Neural progenitor cell (in vitro differentiated cells): ENCODE measurements at regions not wholly inside any gene's neighbourhood (a gene's known extent, or its start where the extent isn't known, plus 50 kb on each side); places are given as distances from the start of the nearest gene placed in this dataset.
A peak's percentile ranks its signal among the peaks of the same experiment; 100 is the strongest.

Source experiments
- DNase-seq: peaks from one replicate; pipeline ENCODE4 v3.0.0-alpha.2; 2016; ENCODE audit warnings: low spot score
- H2AFZ ChIP-seq: fragments of 200-600 bp; sonication (generic); replicated peaks from 2 replicates; pipeline ENCODE4 v1.6.1; 2016; ENCODE audit warnings: antibody characterized with exemption
- H3F3A ChIP-seq: fragments of 200-600 bp; sonication (generic); 2 replicates; pipeline ENCODE4 v1.6.1; 2016; ENCODE audit warnings: antibody characterized with exemption, low read depth
- H3K27ac ChIP-seq: fragments of 200-600 bp; sonication (generic); 2 replicates; pipeline ENCODE4 v1.5.1; 2016; ENCODE audit warnings: mild to moderate bottlenecking
- H3K27me3 ChIP-seq: fragments of 200-600 bp; sonication (generic); 2 replicates; pipeline ENCODE4 v1.6.1; 2016; ENCODE audit warnings: mild to moderate bottlenecking, moderate library complexity
- H3K36me3 ChIP-seq: fragments of 200-600 bp; sonication (generic); 2 replicates; pipeline ENCODE4 v1.5.1; 2016
- H3K4me1 ChIP-seq: fragments of 200-600 bp; sonication (generic); 2 replicates; pipeline ENCODE4 v1.6.1; 2016; ENCODE audit warnings: mixed run types
- H3K4me2 ChIP-seq: fragments of 200-600 bp; sonication (generic); 2 replicates; pipeline ENCODE4 v1.6.1; 2016
- H3K4me3 ChIP-seq: fragments of 200-600 bp; sonication (generic); 2 replicates; pipeline ENCODE4 v1.5.1; 2016
- H3K79me2 ChIP-seq: fragments of 200-600 bp; sonication (generic); 2 replicates; pipeline ENCODE4 v1.6.1; 2016; ENCODE audit warnings: low read depth
- H3K9ac ChIP-seq: fragments of 200-600 bp; sonication (generic); 2 replicates; pipeline ENCODE4 v1.6.1; 2016
- H3K9me3 ChIP-seq: fragments of 200-600 bp; sonication (generic); 2 replicates; pipeline ENCODE4 v1.5.1; 2016; ENCODE audit warnings: low read depth
- H4K20me1 ChIP-seq: fragments of 200-600 bp; sonication (generic); 2 replicates; pipeline ENCODE4 v1.6.1; 2016; ENCODE audit warnings: low read depth
- H3K27ac Mint-ChIP-seq: 3 replicates; pipeline ENCODE4 v1.8.0; 2021; ENCODE audit warnings: mixed read lengths
- H3K27me3 Mint-ChIP-seq: 2 replicates; pipeline ENCODE4 v1.8.0; 2022; ENCODE audit warnings: low read depth, mild to moderate bottlenecking, inconsistent platforms, moderate library complexity, mixed read lengths; ENCODE audit not compliant: insufficient read depth
- H3K36me3 Mint-ChIP-seq: 3 replicates; pipeline ENCODE4 v1.8.0; 2021; ENCODE audit warnings: mixed read lengths
- H3K4me1 Mint-ChIP-seq: 3 replicates; pipeline ENCODE4 v1.8.0; 2021; ENCODE audit warnings: mixed read lengths
- H3K4me3 Mint-ChIP-seq: 3 replicates; pipeline ENCODE4 v1.8.0; 2021; ENCODE audit warnings: mild to moderate bottlenecking, moderate library complexity, mixed read lengths
- H3K9me3 Mint-ChIP-seq: 3 replicates; pipeline ENCODE4 v1.8.0; 2020; ENCODE audit warnings: mixed read lengths
- EZH2 ChIP-seq: fragments of 200-600 bp; sonication (generic); IDR thresholded peaks from 2 replicates; pipeline ENCODE4 v1.6.1; 2017; ENCODE audit warnings: antibody characterized with exemption, mild to moderate bottlenecking, moderate library complexity
- EZH2phosphoT487 ChIP-seq: fragments of 200-600 bp; sonication (generic); IDR thresholded peaks from 2 replicates; pipeline ENCODE4 v1.6.1; 2017; ENCODE audit warnings: antibody characterized with exemption
- TF ChIP-seq, protein P1 (sequence below): fragments of 200-600 bp; sonication (generic); IDR thresholded peaks from 2 replicates; pipeline ENCODE4 v1.5.1; 2017; ENCODE audit warnings: antibody characterized with exemption, mild to moderate bottlenecking

DNA sequence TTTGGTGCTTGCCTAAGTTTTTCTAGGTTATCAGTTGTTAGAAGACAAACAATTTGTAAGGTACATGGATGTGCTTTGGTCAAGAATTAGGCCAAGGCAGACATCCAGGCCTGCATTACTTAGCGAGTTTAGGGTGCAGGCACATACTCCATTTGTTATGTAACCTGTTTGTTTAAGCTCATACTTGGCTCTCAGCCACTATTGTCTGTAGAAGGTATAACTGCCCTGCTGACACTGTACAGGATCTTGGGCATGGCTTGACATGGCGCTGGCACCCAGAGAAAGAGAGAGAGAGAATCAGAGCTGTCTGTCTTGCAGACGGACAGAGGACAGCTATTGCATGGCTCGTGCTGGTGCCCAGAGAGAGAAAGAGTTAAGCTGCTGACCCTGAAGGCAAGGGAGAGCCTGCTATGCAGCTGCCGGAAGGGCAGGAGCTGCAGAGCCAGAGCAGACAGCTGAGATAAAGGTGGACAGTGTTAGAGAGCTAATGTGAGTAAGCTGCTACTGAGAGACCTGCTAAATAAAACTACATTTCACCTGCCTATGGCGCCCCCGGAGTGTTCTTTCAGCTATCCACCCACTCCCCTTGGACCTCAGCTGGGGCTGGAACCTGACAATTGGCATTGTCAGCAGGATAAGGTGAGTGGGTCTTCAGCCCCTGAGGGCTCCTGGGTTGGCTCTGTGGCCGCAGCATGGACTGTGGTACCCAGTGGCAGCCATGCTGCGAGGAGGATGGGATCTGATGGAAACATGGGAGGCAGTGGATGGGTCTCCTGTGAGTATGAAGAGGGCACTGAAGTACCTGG lies 120.9 kb upstream of the TMEM106B start:
- H3K4me3 Mint-ChIP-seq = no peak overlapping the region
- no peak overlapping the region for H3K27ac ChIP-seq
- H4K20me1 ChIP-seq = no peaks in the 10 kb centered on the region
- H3K4me1 ChIP-seq = peaks cover 14% of the 10 kb centered on the region
- no peaks in the 10 kb centered on the region for H3K9me3 Mint-ChIP-seq
- H3K9me3 ChIP-seq = no peaks in the 10 kb centered on the region
- peaks cover 7% of the 10 kb centered on the region for H3K4me1 Mint-ChIP-seq
- H3K27me3 ChIP-seq = no peaks in the 10 kb centered on the region
- no peaks in the 10 kb centered on the region for H3K36me3 Mint-ChIP-seq
- H2AFZ ChIP-seq = no peak overlapping the region
- peak overlapping the region; percentile 68 for H3K27ac Mint-ChIP-seq
- H3F3A ChIP-seq = peaks cover 14% of the 10 kb centered on the region
- no peaks in the 10 kb centered on the region for H3K27me3 Mint-ChIP-seq
- no peak for TF ChIP-seq EZH2
- H3K4me2 ChIP-seq = no peak overlapping the region
- DNase-seq = no peak
- H3K4me3 ChIP-seq = no peak overlapping the region
- H3K9ac ChIP-seq = no peak overlapping the region
- no peaks in the 10 kb centered on the region for H3K79me2 ChIP-seq
- H3K36me3 ChIP-seq = no peaks in the 10 kb centered on the region

DNA sequence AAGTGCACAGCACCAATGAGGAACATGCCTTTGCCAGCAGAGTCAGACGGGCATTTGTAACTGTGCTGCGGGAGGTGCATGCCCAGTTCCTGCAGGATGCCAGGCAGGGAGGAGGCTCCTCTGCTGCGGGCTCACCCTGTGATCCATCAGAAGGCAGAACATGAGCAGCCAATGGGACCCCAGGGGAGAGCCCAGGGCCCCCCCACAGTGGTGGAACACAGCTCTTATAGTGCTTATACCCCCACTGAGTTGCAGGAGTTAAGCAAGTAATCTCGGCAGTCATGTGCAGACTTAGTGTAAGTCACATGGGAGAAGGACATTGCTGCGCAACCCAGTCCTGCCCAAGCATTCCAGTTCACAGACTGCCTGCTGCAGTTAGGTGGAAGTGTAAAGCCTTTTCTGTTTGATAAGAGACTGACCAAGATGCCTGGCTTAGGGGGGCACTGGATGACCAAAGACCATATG lies 120.3 kb upstream of the TMEM106B start:
- TF ChIP-seq EZH2 = no peak
- TF ChIP-seq, protein P1, sequence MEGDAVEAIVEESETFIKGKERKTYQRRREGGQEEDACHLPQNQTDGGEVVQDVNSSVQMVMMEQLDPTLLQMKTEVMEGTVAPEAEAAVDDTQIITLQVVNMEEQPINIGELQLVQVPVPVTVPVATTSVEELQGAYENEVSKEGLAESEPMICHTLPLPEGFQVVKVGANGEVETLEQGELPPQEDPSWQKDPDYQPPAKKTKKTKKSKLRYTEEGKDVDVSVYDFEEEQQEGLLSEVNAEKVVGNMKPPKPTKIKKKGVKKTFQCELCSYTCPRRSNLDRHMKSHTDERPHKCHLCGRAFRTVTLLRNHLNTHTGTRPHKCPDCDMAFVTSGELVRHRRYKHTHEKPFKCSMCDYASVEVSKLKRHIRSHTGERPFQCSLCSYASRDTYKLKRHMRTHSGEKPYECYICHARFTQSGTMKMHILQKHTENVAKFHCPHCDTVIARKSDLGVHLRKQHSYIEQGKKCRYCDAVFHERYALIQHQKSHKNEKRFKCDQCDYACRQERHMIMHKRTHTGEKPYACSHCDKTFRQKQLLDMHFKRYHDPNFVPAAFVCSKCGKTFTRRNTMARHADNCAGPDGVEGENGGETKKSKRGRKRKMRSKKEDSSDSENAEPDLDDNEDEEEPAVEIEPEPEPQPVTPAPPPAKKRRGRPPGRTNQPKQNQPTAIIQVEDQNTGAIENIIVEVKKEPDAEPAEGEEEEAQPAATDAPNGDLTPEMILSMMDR = no peak
- no peak for TF ChIP-seq EZH2phosphoT487
- H3K9ac ChIP-seq = no peak overlapping the region
- Mint-ChIP-seq H3K9me3 (no peaks in the 10 kb centered on the region), H3K27ac (no peak overlapping the region), H3K4me1 (peaks cover 7% of the 10 kb centered on the region), H3K27me3 (no peaks in the 10 kb centered on the region), H3K36me3 (no peaks in the 10 kb centered on the region), H3K4me3 (no peak overlapping the region)
- H3K4me3 ChIP-seq = no peak overlapping the region
- no peaks in the 10 kb centered on the region for H3K27me3 ChIP-seq
- DNase-seq = no peak
- H3K27ac ChIP-seq = no peak overlapping the region
- no peak overlapping the region for H2AFZ ChIP-seq
- H3K4me1 ChIP-seq = peaks cover 15% of the 10 kb centered on the region
- no peaks in the 10 kb centered on the region for H4K20me1 ChIP-seq
- H3F3A ChIP-seq = peaks cover 15% of the 10 kb centered on the region
- no peaks in the 10 kb centered on the region for H3K36me3 ChIP-seq
- no peaks in the 10 kb centered on the region for H3K79me2 ChIP-seq
- H3K9me3 ChIP-seq = no peaks in the 10 kb centered on the region
- H3K4me2 ChIP-seq = no peak overlapping the region

DNA sequence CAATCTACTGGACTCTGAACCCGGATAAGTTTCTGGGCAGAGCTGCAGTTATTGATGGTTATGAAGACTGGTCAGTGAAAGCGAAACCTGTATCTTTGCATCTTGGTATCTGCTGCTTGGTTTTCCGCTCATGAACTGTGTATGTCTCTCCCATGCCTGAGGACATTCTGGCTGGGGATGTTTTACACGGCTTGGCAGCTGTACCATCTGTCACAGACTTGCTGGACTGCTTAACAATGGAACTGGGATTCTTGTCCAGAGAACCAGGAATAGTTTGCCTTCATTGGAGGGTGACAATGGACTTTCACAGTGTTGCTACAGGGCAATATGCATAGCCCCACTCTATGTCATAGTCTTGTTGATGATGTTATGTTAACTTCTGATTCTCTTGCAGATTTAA lies 119.9 kb upstream of the TMEM106B start:
- H3K27ac Mint-ChIP-seq = no peak overlapping the region
- no peak overlapping the region for H3K9ac ChIP-seq
- TF ChIP-seq EZH2 (no peak), EZH2phosphoT487 (no peak)
- TF ChIP-seq, protein P1 = no peak
- H3K9me3 Mint-ChIP-seq = no peaks in the 10 kb centered on the region
- H3K4me3 Mint-ChIP-seq = no peak overlapping the region
- no peak overlapping the region for H3K4me2 ChIP-seq
- H3K9me3 ChIP-seq = no peaks in the 10 kb centered on the region
- no peaks in the 10 kb centered on the region for H4K20me1 ChIP-seq
- DNase-seq = no peak
- H3K4me1 Mint-ChIP-seq = peaks cover 7% of the 10 kb centered on the region
- H3K4me1 ChIP-seq = peaks cover 15% of the 10 kb centered on the region
- H3K79me2 ChIP-seq = no peaks in the 10 kb centered on the region
- no peak overlapping the region for H3K27ac ChIP-seq
- no peaks in the 10 kb centered on the region for H3K27me3 Mint-ChIP-seq
- no peak overlapping the region for H3K4me3 ChIP-seq
- H3K27me3 ChIP-seq = no peaks in the 10 kb centered on the region
- no peaks in the 10 kb centered on the region for H3K36me3 ChIP-seq
- no peak overlapping the region for H2AFZ ChIP-seq
- H3K36me3 Mint-ChIP-seq = no peaks in the 10 kb centered on the region
- H3F3A ChIP-seq = peaks cover 15% of the 10 kb centered on the region

DNA sequence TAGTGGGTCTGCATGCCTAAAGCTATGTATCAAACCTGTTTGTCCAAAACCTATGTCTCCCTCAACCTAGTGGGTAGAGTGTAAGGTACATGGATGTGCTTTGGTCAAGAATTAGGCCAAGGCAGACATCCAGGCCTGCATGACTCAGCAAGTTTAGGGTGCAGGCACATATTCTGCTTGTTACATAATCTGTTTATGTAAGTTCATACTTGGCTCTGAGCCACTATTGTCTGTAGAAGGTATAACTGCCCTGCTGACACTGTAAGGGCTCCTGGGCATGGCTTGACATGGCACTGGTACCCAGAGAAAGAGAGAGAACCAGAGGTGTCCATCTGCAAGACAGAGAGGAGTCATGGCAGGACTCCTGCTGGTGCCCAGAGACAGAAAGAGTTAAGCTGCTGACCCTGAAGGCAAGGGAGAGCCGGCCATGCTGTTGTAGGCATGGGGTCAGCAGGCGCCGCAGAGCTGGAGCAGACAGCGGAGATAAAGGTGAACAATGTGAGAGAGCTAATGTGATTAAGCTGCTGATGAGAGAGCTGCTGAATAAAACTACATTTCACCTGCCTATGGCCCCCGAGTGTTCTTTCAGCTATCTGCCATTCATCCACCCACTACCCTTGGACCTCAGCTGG lies 118.5 kb upstream of the TMEM106B start:
- no peaks in the 10 kb centered on the region for H3K9me3 Mint-ChIP-seq
- H2AFZ ChIP-seq = no peak overlapping the region
- H3K27me3 Mint-ChIP-seq = no peaks in the 10 kb centered on the region
- no peaks in the 10 kb centered on the region for H3K9me3 ChIP-seq
- no peaks in the 10 kb centered on the region for H4K20me1 ChIP-seq
- H3K36me3 ChIP-seq = no peaks in the 10 kb centered on the region
- peaks cover 15% of the 10 kb centered on the region for H3K4me1 ChIP-seq
- no peak overlapping the region for H3K27ac ChIP-seq
- no peak for TF ChIP-seq EZH2
- H3K27me3 ChIP-seq = no peaks in the 10 kb centered on the region
- no peak overlapping the region for H3K4me3 Mint-ChIP-seq
- no peak overlapping the region for H3K4me2 ChIP-seq
- no peak overlapping the region for H3K4me3 ChIP-seq
- peaks cover 7% of the 10 kb centered on the region for H3K4me1 Mint-ChIP-seq
- H3K27ac Mint-ChIP-seq = no peak overlapping the region
- H3K9ac ChIP-seq = no peak overlapping the region
- no peaks in the 10 kb centered on the region for H3K79me2 ChIP-seq
- peaks cover 15% of the 10 kb centered on the region for H3F3A ChIP-seq
- H3K36me3 Mint-ChIP-seq = no peaks in the 10 kb centered on the region
- no peak for DNase-seq
